ENCODE measurements at regions not wholly inside any gene's neighbourhood (a gene's known extent, or its start where the extent isn't known, plus 50 kb on each side); places are given as distances from the start of the nearest gene placed in this dataset.

- ATAC-seq (no peak), FAIRE-seq (no peak), DNase-seq (no peak)
- no peaks in the 10 kb centered on the region for H3K36me3 ChIP-seq
- no peak overlapping the region for H3K4me3 ChIP-seq
- intact Hi-C loops (cut with DNase I), result no loop called here
- H3K27ac ChIP-seq, result no peak overlapping the region
- TF ChIP-seq CTCF (IDR thresholded peaks at IDR 0.05), result no peak
- 88 to 89% methylated on average over 2 of the region's 2 CpGs for WGBS, 2 donors
- H3K4me1 ChIP-seq, result no peaks in the 10 kb centered on the region
- H3K27me3 ChIP-seq, result no peaks in the 10 kb centered on the region
- no peaks in the 10 kb centered on the region for H3K9me3 ChIP-seq
These were observed 490.3 kb upstream of the PABPC4L start for GRCh38 chr4:134691915-134692314.

GRCh38 chr4:134687646-134688628 is 486.3 kb upstream of the PABPC4L start:
- Histone ChIP-seq H3K4me3 (no peak overlapping the region), H3K27ac (no peak overlapping the region), H3K9me3 (no peaks in the 10 kb centered on the region), H3K27me3 (no peaks in the 10 kb centered on the region), H3K4me1 (no peaks in the 10 kb centered on the region), H3K36me3 (no peaks in the 10 kb centered on the region)
- WGBS, 2 donors, result 68 to 70% methylated on average over 5 of the region's 5 CpGs
- DNase-seq (peak in 1 of 6 donors; percentile 28), FAIRE-seq (no peak), ATAC-seq (no peak)
- intact Hi-C loops (cut with DNase I), result no loop called here
- TF ChIP-seq CTCF (IDR thresholded peaks at IDR 0.05), result no peak

DNA sequence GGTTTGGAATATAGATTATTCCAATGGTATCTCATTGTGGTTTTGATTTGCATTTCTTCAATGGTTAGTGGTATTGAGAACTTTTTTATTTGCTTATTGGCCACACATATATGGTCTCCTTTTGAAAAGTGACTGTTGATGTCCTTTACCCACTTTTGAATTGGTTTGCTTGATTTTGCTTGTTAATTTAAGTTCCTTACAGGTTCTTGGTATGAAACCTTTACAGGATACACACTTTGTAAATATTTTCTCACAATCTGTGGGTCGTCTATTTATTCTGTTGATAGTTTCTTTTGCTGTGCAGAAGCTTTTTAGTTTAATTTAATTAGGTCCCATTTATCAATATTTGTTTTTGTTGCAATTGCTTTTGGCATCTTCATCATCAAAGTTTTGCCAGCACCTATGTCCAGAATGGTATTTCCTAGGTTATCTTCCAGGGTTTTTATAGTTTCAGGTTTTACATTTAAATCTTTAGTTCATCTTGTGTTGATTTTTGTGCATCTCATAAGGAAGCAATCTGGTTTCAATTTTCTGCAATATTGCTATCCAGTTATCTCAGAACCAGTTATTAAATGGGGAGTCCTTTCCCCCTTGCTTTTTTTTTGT is 475.7 kb upstream of the PABPC4L start:
- intact Hi-C loops (cut with DNase I), result no loop called here
- ATAC-seq, result no peak
- Histone ChIP-seq H3K27me3 (no peaks in the 10 kb centered on the region), H3K9me3 (no peaks in the 10 kb centered on the region), H3K27ac (no peak overlapping the region), H3K4me3 (no peak overlapping the region), H3K4me1 (no peaks in the 10 kb centered on the region), H3K36me3 (no peaks in the 10 kb centered on the region)
- no peak for DNase-seq
- WGBS, 2 donors, result 31 to 32% methylated on average over 1 of the region's 1 CpG
- no peak for FAIRE-seq
- no peak for TF ChIP-seq CTCF (IDR thresholded peaks at IDR 0.05)

DNA sequence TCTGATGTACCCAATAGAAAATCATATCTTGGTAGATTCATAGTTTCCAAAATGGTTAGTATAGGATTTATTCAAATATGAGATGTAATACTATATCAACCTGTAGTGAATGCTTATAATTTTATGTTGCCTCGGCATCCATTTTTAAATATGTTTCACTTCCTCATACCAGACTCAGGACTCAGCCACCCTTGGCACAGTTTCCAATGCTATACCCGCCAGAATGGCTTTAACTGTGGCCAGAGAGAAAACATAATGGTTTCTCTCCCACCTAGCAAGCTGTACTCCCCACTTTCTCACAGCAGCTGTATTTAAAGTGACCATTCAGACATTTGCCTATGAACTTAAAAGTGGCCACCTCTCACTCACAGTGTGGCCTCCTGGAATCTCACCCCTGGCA is 466.6 kb upstream of the PABPC4L start:
- no peaks in the 10 kb centered on the region for H3K27me3 ChIP-seq
- no peak for TF ChIP-seq CTCF (IDR thresholded peaks at IDR 0.05)
- H3K36me3 ChIP-seq, result no peaks in the 10 kb centered on the region
- FAIRE-seq (no peak), ATAC-seq (peak in 2 of 4 donors; percentile 34 to 60), DNase-seq (no peak)
- H3K4me3 ChIP-seq, result no peak overlapping the region
- no peak overlapping the region for H3K27ac ChIP-seq
- no peaks in the 10 kb centered on the region for H3K9me3 ChIP-seq
- intact Hi-C loops (cut with DNase I), result no loop called here
- H3K4me1 ChIP-seq, result no peaks in the 10 kb centered on the region
- 44 to 79% methylated on average over 2 of the region's 2 CpGs for WGBS, 2 donors

GRCh38 chr4:134666640-134667039 is 465.1 kb upstream of the PABPC4L start:
- Histone ChIP-seq H3K27me3 (no peaks in the 10 kb centered on the region), H3K36me3 (no peaks in the 10 kb centered on the region), H3K27ac (no peak overlapping the region), H3K9me3 (no peaks in the 10 kb centered on the region), H3K4me3 (no peak overlapping the region), H3K4me1 (no peaks in the 10 kb centered on the region)
- intact Hi-C loops (cut with DNase I), result no loop called here
- FAIRE-seq, result no peak
- TF ChIP-seq CTCF (IDR thresholded peaks at IDR 0.05), result no peak
- 79 to 97% methylated on average over 4 of the region's 4 CpGs for WGBS, 2 donors
- DNase-seq, result peak in 1 of 6 donors; percentile 31
- no peak for ATAC-seq

Data from pancreas (tissue), 10 donors.